ENCODE measurements at regions not wholly inside any gene's neighbourhood (a gene's known extent, or its start where the extent isn't known, plus 50 kb on each side); places are given as distances from the start of the nearest gene placed in this dataset.
"Not testable (repeated sequence)": the region's sequence is repeated elsewhere in the genome, so short reads cannot be mapped to it uniquely, and the experiment has no call there.

- DNase-seq: no peak
These were observed 395.2 kb upstream of the CNTN5 start for GRCh38 chr11:98625526-98625925.

- peak; percentile 59 for DNase-seq
These were observed 390.0 kb upstream of the CNTN5 start for GRCh38 chr11:98630736-98631135.

GRCh38 chr11:98657711-98658110 lies 363.0 kb upstream of the CNTN5 start:
- DNase-seq: no peak

GRCh38 chr11:98659431-98659830 lies 361.3 kb upstream of the CNTN5 start:
- no peak for DNase-seq

GRCh38 chr11:98674390-98674789 lies 346.4 kb upstream of the CNTN5 start:
- DNase-seq: no peak

- no peak for DNase-seq
These were observed 341.1 kb upstream of the CNTN5 start for GRCh38 chr11:98679673-98680072.

- DNase-seq: no peak
These were observed 319.2 kb upstream of the CNTN5 start for GRCh38 chr11:98701541-98701940.

GRCh38 chr11:98703779-98704556 lies 316.8 kb upstream of the CNTN5 start:
- DNase-seq: no peak

- DNase-seq: no peak
These were observed 310.7 kb upstream of the CNTN5 start for GRCh38 chr11:98710026-98710425.

- DNase-seq: no peak
These were observed 309.8 kb upstream of the CNTN5 start for GRCh38 chr11:98710986-98711385.

- DNase-seq: no peak
These were observed 299.8 kb upstream of the CNTN5 start for GRCh38 chr11:98720951-98721350.

GRCh38 chr11:98725471-98725870 lies 295.3 kb upstream of the CNTN5 start:
- no peak for DNase-seq

GRCh38 chr11:98728421-98728820 lies 292.3 kb upstream of the CNTN5 start:
- DNase-seq: no peak

- DNase-seq: no peak
These were observed 291.6 kb upstream of the CNTN5 start for GRCh38 chr11:98729118-98729517.

GRCh38 chr11:98732947-98733346 lies 287.8 kb upstream of the CNTN5 start:
- no peak for DNase-seq

GRCh38 chr11:98733378-98733777 lies 287.4 kb upstream of the CNTN5 start:
- DNase-seq: not testable (repeated sequence)

GRCh38 chr11:98734686-98735085 lies 286.1 kb upstream of the CNTN5 start:
- DNase-seq: no peak

- DNase-seq: peak; percentile 17
These were observed 283.9 kb upstream of the CNTN5 start for GRCh38 chr11:98736833-98737232.

GRCh38 chr11:98740321-98740720 lies 280.4 kb upstream of the CNTN5 start:
- DNase-seq: no peak

- DNase-seq: not testable (repeated sequence)
These were observed 257.3 kb upstream of the CNTN5 start for GRCh38 chr11:98763446-98763845.

GRCh38 chr11:98766903-98767302 lies 253.8 kb upstream of the CNTN5 start:
- no peak for DNase-seq

- not testable (repeated sequence) for DNase-seq
These were observed 250.7 kb upstream of the CNTN5 start for GRCh38 chr11:98770046-98770445.

GRCh38 chr11:98771791-98772190 lies 249.0 kb upstream of the CNTN5 start:
- DNase-seq: no peak

- peak; percentile 50 for DNase-seq
These were observed 247.9 kb upstream of the CNTN5 start for GRCh38 chr11:98772893-98773292.

GRCh38 chr11:98793276-98793675 lies 227.5 kb upstream of the CNTN5 start:
- DNase-seq: no peak
